A549 (cell line): ENCODE measurements at regions not wholly inside any gene's neighbourhood (a gene's known extent, or its start where the extent isn't known, plus 50 kb on each side); places are given as distances from the start of the nearest gene placed in this dataset.

Experiments used
- ATAC-seq, 2 experiments: fragments of 200-7000 bp in 1 of 2; fragments of >200 bp in 1 of 2; cut with Nextera tagmentation in 1 of 2; cut with Tn5 transposase in 1 of 2; 3 replicates each; pipeline versions ENCODE4 v1.8.0 to v1.9.1; 2018 to 2020; ENCODE audit warnings: mild to moderate bottlenecking in 1 of 2, moderate library complexity in 1 of 2
- CTCF ChIA-PET: fragments of 300-600 bp; sonication (Branson Sonifier 250); formaldehyde crosslinking; extraction: SDS; loops from one replicate; lab custom pipeline; 2021; ENCODE audit warnings: antibody characterized with exemption, inconsistent platforms; lab: Yijun Ruan, JAX
- POLR2A ChIA-PET: fragments of 350-600 bp; formaldehyde crosslinking; extraction: SDS; loops from one replicate; lab custom pipeline; 2021; ENCODE audit warnings: antibody characterized with exemption, inconsistent platforms; lab: Yijun Ruan, JAX
- DNase-seq, 2 experiments: peaks; one replicate each; pipeline versions ENCODE4 v3.0.0 to v3.0.0-alpha.2; 2011 to 2016; ENCODE audit warnings: low read depth in 1 of 2, low spot score in 1 of 2
- FAIRE-seq: peaks from 2 replicates; lab custom pipeline; 2011; peaks lifted over from hg19 to GRCh38; lab: Jason Lieb, UNC
- H3K27ac ChIP-seq, 2 experiments: fragments of >200 bp; sonication (Bioruptor Twin); formaldehyde crosslinking; 3 replicates each; pipeline ENCODE4 v1.5.1; 2016 to 2017
- H3K4me1 ChIP-seq: fragments of >200 bp; sonication (Bioruptor Twin); formaldehyde crosslinking; 3 replicates; pipeline ENCODE4 v1.6.1; 2016
- H3K4me2 ChIP-seq: fragments of >200 bp; sonication (Bioruptor Twin); formaldehyde crosslinking; 3 replicates; pipeline ENCODE4 v1.6.1; 2016
- H3K4me3 ChIP-seq: fragments of >200 bp; sonication (Bioruptor Twin); formaldehyde crosslinking; 3 replicates; pipeline ENCODE4 v1.5.1; 2016
- H3K9me3 ChIP-seq: fragments of >200 bp; sonication (Bioruptor Twin); formaldehyde crosslinking; 3 replicates; pipeline ENCODE4 v1.6.1; 2016
- BCL3 ChIP-seq: fragments of >200 bp; sonication (Bioruptor Twin); formaldehyde crosslinking; IDR thresholded peaks from 3 replicates; pipeline ENCODE4 v1.6.1; 2016
- CEBPB ChIP-seq, 2 experiments: fragments of >200 bp in 1 of 2; sonication (Bioruptor Twin) in 1 of 2; formaldehyde crosslinking in 1 of 2; IDR thresholded peaks; 2 replicates each; pipeline ENCODE4 v1.6.1; 2012 to 2016
- CHD4 ChIP-seq: fragments of 200-600 bp; sonication (generic); IDR thresholded peaks from 2 replicates; pipeline ENCODE4 v1.6.1; 2016; ENCODE audit warnings: antibody characterized with exemption, mild to moderate bottlenecking, borderline replicate concordance
- CTCF ChIP-seq: fragments of >200 bp; sonication (Bioruptor Twin); formaldehyde crosslinking; IDR thresholded peaks from 3 replicates; pipeline ENCODE4 v1.5.1; 2016
- E2F6 ChIP-seq: IDR thresholded peaks from 2 replicates; pipeline ENCODE4 v1.6.1; 2012; ENCODE audit warnings: low read depth, borderline replicate concordance
- ELK1 ChIP-seq: fragments of 150-350 bp; IDR thresholded peaks from 2 replicates; pipeline ENCODE4 v1.6.1; 2014; ENCODE audit warnings: low read depth, mild to moderate bottlenecking, low read length
- ESRRA ChIP-seq: fragments of 150-350 bp; IDR thresholded peaks from 2 replicates; pipeline ENCODE4 v1.6.1; 2014; ENCODE audit warnings: mild to moderate bottlenecking, low read length, borderline replicate concordance
- HES2 ChIP-seq: fragments of >200 bp; sonication (Bioruptor Twin); formaldehyde crosslinking; IDR thresholded peaks from 2 replicates; pipeline ENCODE4 v1.6.1; 2016
- HEYL ChIP-seq: fragments of 250-450 bp; sonication (Bioruptor Pico); IDR thresholded peaks from 2 replicates; pipeline ENCODE4 v1.8.0; 2021; ENCODE audit warnings: mild to moderate bottlenecking, moderate library complexity
- HMGXB4 ChIP-seq: fragments of 250-450 bp; sonication (Bioruptor Pico); IDR thresholded peaks from 2 replicates; pipeline ENCODE4 v1.5.0; 2021; ENCODE audit warnings: mild to moderate bottlenecking, moderate library complexity, borderline replicate concordance
- HOXB13 ChIP-seq: fragments of 250-450 bp; sonication (Bioruptor Pico); IDR thresholded peaks from 2 replicates; pipeline ENCODE4 v1.5.0; 2020; ENCODE audit warnings: low read depth, mild to moderate bottlenecking, moderate library complexity
- HOXB5 ChIP-seq: fragments of 250-450 bp; sonication (Bioruptor Pico); IDR thresholded peaks from 2 replicates; pipeline ENCODE4 v1.5.0; 2020; ENCODE audit warnings: mild to moderate bottlenecking, moderate library complexity
- KDM5A ChIP-seq: fragments of 200-600 bp; sonication (generic); IDR thresholded peaks from 2 replicates; pipeline ENCODE4 v1.6.1; 2016; ENCODE audit warnings: antibody characterized with exemption, mild to moderate bottlenecking
- PHF8 ChIP-seq: fragments of 200-600 bp; sonication (generic); IDR thresholded peaks from 2 replicates; pipeline ENCODE4 v1.6.1; 2016; ENCODE audit warnings: low read depth, mild to moderate bottlenecking, antibody characterized with exemption, moderate library complexity, borderline replicate concordance
- RAD21 ChIP-seq, 2 experiments: fragments of >200 bp in 1 of 2; sonication (Bioruptor Twin) in 1 of 2; formaldehyde crosslinking in 1 of 2; IDR thresholded peaks in 1 of 2; conservative IDR thresholded peaks in 1 of 2; 2 replicates in 1 of 2; 3 replicates in 1 of 2; pipeline ENCODE4 v1.6.1; 2012 to 2018; ENCODE audit warnings: inconsistent platforms in 1 of 2
- REST ChIP-seq: fragments of 200-600 bp; sonication (generic); IDR thresholded peaks from 2 replicates; pipeline ENCODE4 v1.6.1; 2016; ENCODE audit warnings: antibody characterized with exemption, mild to moderate bottlenecking, moderate library complexity
- RNF2 ChIP-seq: fragments of 200-600 bp; sonication (generic); IDR thresholded peaks from 2 replicates; pipeline ENCODE4 v1.6.1; 2016; ENCODE audit warnings: low read depth, mild to moderate bottlenecking, antibody characterized with exemption, moderate library complexity, borderline replicate concordance
- SMC3 ChIP-seq: fragments of >200 bp; sonication (Bioruptor Twin); formaldehyde crosslinking; IDR thresholded peaks from 3 replicates; pipeline ENCODE4 v1.6.1; 2018; ENCODE audit warnings: inconsistent platforms
- TFCP2L1 ChIP-seq: fragments of 250-450 bp; sonication (Bioruptor Pico); IDR thresholded peaks from 2 replicates; pipeline ENCODE4 v1.5.0; 2021; ENCODE audit warnings: mild to moderate bottlenecking
- ZC3H11A ChIP-seq: fragments of 450-650 bp; IDR thresholded peaks from 2 replicates; pipeline ENCODE4 v1.6.1; 2014; ENCODE audit warnings: antibody characterized with exemption, mild to moderate bottlenecking
- ZFP36 ChIP-seq: fragments of 450-650 bp; IDR thresholded peaks from 2 replicates; pipeline ENCODE4 v1.6.1; 2014; ENCODE audit warnings: borderline replicate concordance; ENCODE audit not compliant: partially characterized antibody
- ZNF302 ChIP-seq: fragments of 250-450 bp; sonication (Bioruptor Pico); IDR thresholded peaks from 2 replicates; pipeline ENCODE4 v1.9.0; 2021; ENCODE audit warnings: inconsistent platforms, mild to moderate bottlenecking, moderate library complexity
- WGBS: methylation state at CpG from one replicate; pipeline ENCODE4 v1.1.6; 2017; ENCODE audit errors: missing lambda C conversion rate; 5-methylcytosine and 5-hydroxymethylcytosine counted together

GRCh38 chr12:105555556-105556295, 225.2 kb downstream of the C12orf75 start (continued):
- 0 out of 3 replicates have a peak, but pooled peaks have one; percentile 17 for TF ChIP-seq CTCF
- no peak for TF ChIP-seq PHF8
- 0 out of 3 replicates have a peak, but pooled peaks have one; percentile 21 for TF ChIP-seq SMC3
- TF ChIP-seq CEBPB (IDR thresholded peaks at IDR 0.05), result peak; percentile 86 to 95
- TF ChIP-seq ESRRA, result no peak
- TF ChIP-seq RAD21 (conservative IDR thresholded peaks at IDR 0.05 in 1 of 2, IDR thresholded peaks at IDR 0.05 in 1 of 2), result peak; percentile 5 to 24; a peak in 2 of 5 replicates

GRCh38 chr12:105559310-105559709, 228.8 kb downstream of the C12orf75 start:
- Histone ChIP-seq H3K27ac (peak overlapping the region in 1 of 2 experiments; percentile 87; a peak in 3 of 6 replicates), H3K4me1 (peaks cover 33% of the 10 kb centered on the region), H3K9me3 (peaks cover 13% of the 10 kb centered on the region; the same call in 2 of the 3 replicates), H3K4me3 (no peak overlapping the region), H3K4me2 (no peak overlapping the region)
- no peak for DNase-seq
- ChIA-PET POLR2A (no interaction called here), CTCF (interaction anchor here (1.2 kb wide), 1 partner anchor 94 kb away, joined by 3 read pairs; no protein-coding TSS in a partner anchor)
- FAIRE-seq, result no peak
- 87% methylated on average over 6 of the region's 6 CpGs for WGBS
- ATAC-seq, result no peak
- TF ChIP-seq HES2 (no peak), CTCF (no peak), HOXB5 (CRISPR knock-in tag) (no peak), ELK1 (no peak), HMGXB4 (no peak), RNF2 (no peak), BCL3 (no peak), ZC3H11A (no peak), ZFP36 (no peak), E2F6 (no peak), HOXB13 (CRISPR knock-in tag) (no peak), CHD4 (no peak), KDM5A (no peak), TFCP2L1 (CRISPR knock-in tag) (no peak), ZNF302 (no peak), HEYL (no peak), REST (no peak), PHF8 (no peak)
